GM18519 (cell line): ENCODE measurements at regions not wholly inside any gene's neighbourhood (a gene's known extent, or its start where the extent isn't known, plus 50 kb on each side); places are given as distances from the start of the nearest gene placed in this dataset.

Experiments used
- ATAC-seq: cut with Tn5 transposase; IDR thresholded peaks from one replicate; pipeline ENCODE4 v1.9.1; 2021; ENCODE audit warnings: mild to moderate bottlenecking, moderate library complexity; ENCODE audit not compliant: unreplicated experiment, low FRiP score

- ATAC-seq = no peak
These were observed 220.5 kb upstream of the XYLT1 start for GRCh38 chr16:17691106-17691898.

- no peak for ATAC-seq
These were observed 214.7 kb upstream of the XYLT1 start for GRCh38 chr16:17685447-17685846.

GRCh38 chr16:17683281-17683680 is 212.5 kb upstream of the XYLT1 start:
- ATAC-seq = no peak

GRCh38 chr16:17676171-17676570 is 205.4 kb upstream of the XYLT1 start:
- no peak for ATAC-seq

- no peak for ATAC-seq
These were observed 197.6 kb upstream of the XYLT1 start for GRCh38 chr16:17668386-17668785.

- no peak for ATAC-seq
These were observed 195.5 kb upstream of the XYLT1 start for GRCh38 chr16:17666293-17666692.

GRCh38 chr16:17658881-17659280 is 188.1 kb upstream of the XYLT1 start:
- ATAC-seq = no peak

- no peak for ATAC-seq
These were observed 186.3 kb upstream of the XYLT1 start for GRCh38 chr16:17657045-17657444.

GRCh38 chr16:17654571-17654970 is 183.8 kb upstream of the XYLT1 start:
- ATAC-seq = no peak

- no peak for ATAC-seq
These were observed 183.4 kb upstream of the XYLT1 start for GRCh38 chr16:17654142-17654541.

GRCh38 chr16:17647879-17648872 is 177.4 kb upstream of the XYLT1 start:
- no peak for ATAC-seq

- no peak for ATAC-seq
These were observed 173.2 kb upstream of the XYLT1 start for GRCh38 chr16:17643935-17644334.

GRCh38 chr16:17641990-17642389 is 171.2 kb upstream of the XYLT1 start:
- no peak for ATAC-seq

GRCh38 chr16:17638134-17638533 is 167.4 kb upstream of the XYLT1 start:
- ATAC-seq = no peak

GRCh38 chr16:17635183-17635582 is 164.4 kb upstream of the XYLT1 start:
- no peak for ATAC-seq

- ATAC-seq = no peak
These were observed 162.6 kb upstream of the XYLT1 start for GRCh38 chr16:17633181-17633951.

GRCh38 chr16:17632667-17633066 is 161.9 kb upstream of the XYLT1 start:
- no peak for ATAC-seq

GRCh38 chr16:17629936-17630335 is 159.2 kb upstream of the XYLT1 start:
- ATAC-seq = no peak

GRCh38 chr16:17628983-17629382 is 158.2 kb upstream of the XYLT1 start:
- ATAC-seq = no peak

- no peak for ATAC-seq
These were observed 151.6 kb upstream of the XYLT1 start for GRCh38 chr16:17622366-17622765.

- ATAC-seq = no peak
These were observed 148.5 kb upstream of the XYLT1 start for GRCh38 chr16:17619261-17619660.
